ENCODE measurements at regions not wholly inside any gene's neighbourhood (a gene's known extent, or its start where the extent isn't known, plus 50 kb on each side); places are given as distances from the start of the nearest gene placed in this dataset.

DNA sequence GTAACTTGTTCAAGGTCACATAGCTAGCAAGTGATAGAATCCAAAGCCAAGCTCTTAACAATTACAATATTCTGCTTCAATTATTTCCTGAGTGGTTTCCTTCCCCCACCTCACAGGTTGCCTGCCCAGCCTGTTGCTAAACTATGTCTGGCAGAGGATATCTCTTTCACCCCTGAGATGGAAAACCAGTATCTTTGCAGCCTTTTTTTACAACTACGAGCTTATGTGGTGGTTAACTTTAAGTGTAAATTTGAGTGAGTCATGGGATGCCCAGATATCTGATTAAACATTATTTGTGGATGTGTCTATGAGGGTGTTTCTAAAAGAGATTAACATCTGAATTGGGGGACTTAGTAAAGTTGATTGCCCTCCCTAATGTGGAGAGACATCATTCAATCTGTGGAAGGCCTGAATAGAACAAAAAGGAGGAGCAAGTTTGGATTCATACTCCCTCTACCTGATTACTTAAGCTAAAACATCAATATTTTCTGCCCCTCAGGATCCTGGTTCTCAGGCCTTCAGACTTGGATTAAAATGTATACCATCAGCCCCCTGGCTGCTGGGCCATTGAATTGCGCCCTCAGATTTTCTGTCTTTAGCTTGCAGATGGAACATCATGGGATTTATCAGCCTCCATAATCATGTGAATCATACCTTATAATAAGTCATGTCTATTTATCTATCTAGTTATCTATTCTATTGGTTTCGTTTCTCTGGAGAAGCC, 911.9 kb downstream of the METTL15 start:
- TF ChIP-seq, protein P1, sequence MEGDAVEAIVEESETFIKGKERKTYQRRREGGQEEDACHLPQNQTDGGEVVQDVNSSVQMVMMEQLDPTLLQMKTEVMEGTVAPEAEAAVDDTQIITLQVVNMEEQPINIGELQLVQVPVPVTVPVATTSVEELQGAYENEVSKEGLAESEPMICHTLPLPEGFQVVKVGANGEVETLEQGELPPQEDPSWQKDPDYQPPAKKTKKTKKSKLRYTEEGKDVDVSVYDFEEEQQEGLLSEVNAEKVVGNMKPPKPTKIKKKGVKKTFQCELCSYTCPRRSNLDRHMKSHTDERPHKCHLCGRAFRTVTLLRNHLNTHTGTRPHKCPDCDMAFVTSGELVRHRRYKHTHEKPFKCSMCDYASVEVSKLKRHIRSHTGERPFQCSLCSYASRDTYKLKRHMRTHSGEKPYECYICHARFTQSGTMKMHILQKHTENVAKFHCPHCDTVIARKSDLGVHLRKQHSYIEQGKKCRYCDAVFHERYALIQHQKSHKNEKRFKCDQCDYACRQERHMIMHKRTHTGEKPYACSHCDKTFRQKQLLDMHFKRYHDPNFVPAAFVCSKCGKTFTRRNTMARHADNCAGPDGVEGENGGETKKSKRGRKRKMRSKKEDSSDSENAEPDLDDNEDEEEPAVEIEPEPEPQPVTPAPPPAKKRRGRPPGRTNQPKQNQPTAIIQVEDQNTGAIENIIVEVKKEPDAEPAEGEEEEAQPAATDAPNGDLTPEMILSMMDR (IDR thresholded peaks at IDR 0.05 in 4 of 5, conservative IDR thresholded peaks at IDR 0.05 in 1 of 5): no peak
- TF ChIP-seq POLR2A (IDR thresholded peaks at IDR 0.05): no peak
